ENCODE measurements at regions not wholly inside any gene's neighbourhood (a gene's known extent, or its start where the extent isn't known, plus 50 kb on each side); places are given as distances from the start of the nearest gene placed in this dataset.

DNA sequence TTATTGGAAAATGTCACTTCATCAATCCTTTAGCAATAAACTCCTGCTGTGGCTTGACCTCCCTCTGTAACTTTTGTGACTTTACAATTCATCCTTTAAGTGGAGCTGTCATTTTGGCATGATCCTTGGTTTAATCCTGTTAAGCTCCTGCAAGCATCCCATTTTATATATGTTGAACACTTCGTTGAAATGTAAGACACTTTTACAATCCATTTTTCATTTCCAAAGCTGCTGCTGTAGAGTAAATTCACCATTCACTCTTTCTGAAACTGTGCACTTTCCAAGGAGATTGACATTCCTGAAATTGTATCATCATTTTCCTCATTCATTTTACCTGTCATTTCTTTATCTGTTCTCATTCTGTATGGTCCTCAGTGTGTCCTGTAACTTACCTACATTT lies 1003.2 kb upstream of the GOT2 start:
- TF ChIP-seq, protein P1, sequence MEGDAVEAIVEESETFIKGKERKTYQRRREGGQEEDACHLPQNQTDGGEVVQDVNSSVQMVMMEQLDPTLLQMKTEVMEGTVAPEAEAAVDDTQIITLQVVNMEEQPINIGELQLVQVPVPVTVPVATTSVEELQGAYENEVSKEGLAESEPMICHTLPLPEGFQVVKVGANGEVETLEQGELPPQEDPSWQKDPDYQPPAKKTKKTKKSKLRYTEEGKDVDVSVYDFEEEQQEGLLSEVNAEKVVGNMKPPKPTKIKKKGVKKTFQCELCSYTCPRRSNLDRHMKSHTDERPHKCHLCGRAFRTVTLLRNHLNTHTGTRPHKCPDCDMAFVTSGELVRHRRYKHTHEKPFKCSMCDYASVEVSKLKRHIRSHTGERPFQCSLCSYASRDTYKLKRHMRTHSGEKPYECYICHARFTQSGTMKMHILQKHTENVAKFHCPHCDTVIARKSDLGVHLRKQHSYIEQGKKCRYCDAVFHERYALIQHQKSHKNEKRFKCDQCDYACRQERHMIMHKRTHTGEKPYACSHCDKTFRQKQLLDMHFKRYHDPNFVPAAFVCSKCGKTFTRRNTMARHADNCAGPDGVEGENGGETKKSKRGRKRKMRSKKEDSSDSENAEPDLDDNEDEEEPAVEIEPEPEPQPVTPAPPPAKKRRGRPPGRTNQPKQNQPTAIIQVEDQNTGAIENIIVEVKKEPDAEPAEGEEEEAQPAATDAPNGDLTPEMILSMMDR (IDR thresholded peaks at IDR 0.05; ENCODE audit: borderline replicate concordance, insufficient read depth, low read depth, low read length), result no peak
- H3K4me3 ChIP-seq (ENCODE audit: low read depth, low read length), result no peak overlapping the region

DNA sequence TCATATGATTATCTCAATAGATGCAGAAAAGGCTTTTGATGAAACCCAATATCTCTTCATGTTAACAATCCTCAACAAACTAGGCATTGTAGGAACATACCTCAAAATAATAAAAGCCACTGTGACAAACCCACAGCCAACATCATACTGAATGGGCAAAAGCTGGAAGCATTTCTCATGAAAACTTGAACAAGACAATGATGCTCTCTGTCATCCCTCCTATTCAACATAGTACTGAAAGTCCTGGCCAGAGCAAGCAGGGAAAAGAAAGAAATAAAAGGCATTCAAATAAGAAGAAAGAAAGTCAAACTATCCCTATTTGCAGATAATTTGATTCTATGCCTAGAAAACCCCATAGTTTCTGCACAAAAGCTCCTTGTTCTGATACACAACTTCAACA lies 999.2 kb upstream of the GOT2 start:
- TF ChIP-seq, protein P1 (IDR thresholded peaks at IDR 0.05; ENCODE audit: borderline replicate concordance, insufficient read depth, low read depth, low read length), result no peak

DNA sequence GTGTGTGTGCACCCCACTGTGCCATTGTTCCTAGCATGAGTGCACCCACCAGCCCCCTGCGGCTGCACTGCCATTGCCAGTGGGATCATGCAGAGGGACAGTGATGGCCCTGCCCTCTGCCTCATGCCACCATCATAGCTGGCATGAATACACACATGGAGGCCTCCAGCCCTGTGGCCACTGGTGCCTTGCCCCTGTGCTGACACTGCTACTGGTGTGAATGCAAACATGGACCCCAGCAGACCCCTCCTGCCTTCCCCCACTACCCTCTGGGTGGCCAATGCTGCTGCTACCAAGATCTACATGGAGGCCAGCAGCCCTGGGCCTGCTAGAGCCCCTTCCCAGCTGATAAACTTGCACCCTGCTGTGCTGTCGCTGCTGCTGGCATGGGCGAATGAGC lies 995.5 kb upstream of the GOT2 start:
- TF ChIP-seq, protein P1 (IDR thresholded peaks at IDR 0.05; ENCODE audit: borderline replicate concordance, insufficient read depth, low read depth, low read length), result no peak

More for the DNA sequence above, 999.2 kb upstream of the GOT2 start:
- H3K4me3 ChIP-seq (ENCODE audit: low read depth, low read length), result no peak overlapping the region

DNA sequence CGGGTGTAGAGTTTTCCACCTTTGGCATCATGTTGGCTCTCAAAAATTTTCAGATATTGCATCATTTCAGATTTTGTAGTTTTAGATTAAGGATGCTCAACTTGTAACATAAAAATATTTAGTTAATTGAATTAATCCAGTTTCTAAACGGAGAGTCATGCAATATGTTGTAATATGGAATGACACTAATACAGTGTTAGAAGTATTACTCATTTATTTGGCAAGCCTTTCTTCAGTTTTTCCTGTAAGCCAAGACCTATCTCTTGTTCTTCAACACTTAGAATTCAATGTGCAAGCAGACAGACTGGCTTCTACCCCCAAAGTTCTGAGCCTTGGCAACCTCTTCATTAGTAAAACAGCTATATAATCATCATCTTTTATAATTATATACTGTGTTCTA lies 985.0 kb upstream of the GOT2 start:
- TF ChIP-seq, protein P1 (IDR thresholded peaks at IDR 0.05; ENCODE audit: borderline replicate concordance, insufficient read depth, low read depth, low read length), result no peak
- H3K4me3 ChIP-seq (ENCODE audit: low read depth, low read length), result no peak overlapping the region

More for the DNA sequence above, 995.5 kb upstream of the GOT2 start:
- no peak overlapping the region for H3K4me3 ChIP-seq (ENCODE audit: low read depth, low read length)

DNA sequence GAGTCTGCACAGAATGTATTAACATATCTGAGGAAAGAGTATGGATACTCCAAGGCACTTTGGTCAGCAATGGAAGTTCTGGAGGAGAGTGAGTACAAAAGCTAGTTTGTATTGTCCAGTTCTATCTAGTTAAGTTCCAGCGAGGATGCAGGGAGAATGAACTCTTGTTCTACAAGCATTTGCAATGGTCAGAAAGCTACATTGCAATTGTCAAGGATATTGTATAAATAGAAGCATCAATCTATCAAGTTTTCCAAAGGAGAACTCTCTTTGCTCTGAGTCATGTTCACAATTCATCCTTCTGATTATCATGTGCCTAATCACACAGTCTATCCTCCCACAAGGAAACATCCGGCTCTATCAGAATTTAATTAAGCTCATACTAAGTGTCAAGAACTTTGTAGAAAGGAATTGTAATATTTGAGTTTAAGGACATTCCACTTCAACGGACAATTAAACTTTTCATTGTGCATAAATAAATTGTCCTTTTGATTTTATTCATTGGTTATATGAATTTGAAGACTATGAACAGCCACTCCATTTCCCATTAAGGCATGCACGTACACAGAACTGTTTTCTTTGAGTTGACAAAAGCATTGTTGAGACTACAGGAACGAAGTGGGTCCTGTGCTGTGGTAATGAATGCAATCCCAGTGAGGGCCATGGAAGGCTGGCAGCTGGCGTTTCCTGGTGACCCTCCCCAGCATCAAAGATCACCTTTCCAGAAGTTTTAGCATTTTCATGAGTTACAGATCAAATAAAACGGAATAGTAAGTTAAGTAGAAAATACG lies 973.5 kb upstream of the GOT2 start:
- TF ChIP-seq, protein P1 (IDR thresholded peaks at IDR 0.05; ENCODE audit: borderline replicate concordance, insufficient read depth, low read depth, low read length), result no peak

DNA sequence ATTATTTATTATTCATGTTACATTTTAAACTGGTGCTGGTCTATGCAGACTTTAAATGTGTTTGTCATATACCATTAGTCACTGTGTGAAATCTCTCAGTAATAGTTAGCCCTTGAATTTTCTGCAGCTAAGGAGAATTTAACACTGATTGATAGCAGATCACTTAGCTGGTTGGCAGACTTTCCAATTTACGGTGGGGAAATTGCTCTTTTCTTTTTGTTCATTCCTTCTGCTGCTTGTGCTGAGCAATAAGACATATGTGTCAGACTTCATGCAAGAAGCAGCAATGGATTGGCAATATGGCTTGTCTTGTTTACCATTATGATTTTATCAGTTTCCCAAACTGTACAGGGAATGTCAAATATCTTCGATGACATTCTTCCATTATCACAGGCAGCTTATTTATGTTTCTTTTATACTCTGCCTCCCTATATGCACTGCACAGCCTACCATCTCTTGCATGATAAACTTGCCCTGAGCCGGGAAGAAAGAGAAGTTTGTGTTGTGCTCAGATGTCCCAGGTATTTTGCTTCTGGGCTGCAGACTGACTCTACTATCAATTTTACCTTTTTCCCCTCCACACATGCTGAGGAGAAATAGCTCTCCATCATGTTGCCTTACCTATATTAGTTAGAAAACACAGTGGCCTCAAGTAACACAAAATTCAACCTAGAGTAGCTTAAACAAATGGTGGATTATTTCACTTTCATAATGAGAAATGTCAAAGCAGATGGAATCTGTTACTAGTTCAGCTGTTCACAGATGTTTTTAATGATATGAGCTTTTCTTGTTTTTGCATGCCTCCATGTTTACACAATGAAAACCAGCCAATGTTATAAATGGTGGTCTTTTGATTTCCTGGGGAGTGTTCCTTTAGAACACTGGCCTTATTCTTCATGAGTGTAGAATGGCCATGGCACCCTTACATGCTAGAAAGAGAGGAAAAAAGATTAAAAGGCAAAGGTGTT lies 968.1 kb upstream of the GOT2 start:
- TF ChIP-seq, protein P1 (IDR thresholded peaks at IDR 0.05; ENCODE audit: borderline replicate concordance, insufficient read depth, low read depth, low read length), result no peak
- no peak overlapping the region for H3K4me3 ChIP-seq (ENCODE audit: low read depth, low read length)

More for the DNA sequence above, 973.5 kb upstream of the GOT2 start:
- H3K4me3 ChIP-seq (ENCODE audit: low read depth, low read length), result no peak overlapping the region
